WERI-Rb-1 (cell line): ENCODE measurements at regions not wholly inside any gene's neighbourhood (a gene's known extent, or its start where the extent isn't known, plus 50 kb on each side); places are given as distances from the start of the nearest gene placed in this dataset.

Source experiments
- DNase-seq: peaks from one replicate; pipeline ENCODE4 v3.0.0-alpha.2; 2020
- H3K27ac ChIP-seq: fragments of 250-450 bp; sonication (Bioruptor Pico); 2 replicates; pipeline ENCODE4 v1.5.1; 2020; ENCODE audit warnings: mild to moderate bottlenecking, moderate library complexity
- H3K27me3 ChIP-seq: fragments of 250-450 bp; sonication (Bioruptor Pico); 2 replicates; pipeline ENCODE4 v1.5.1; 2021; ENCODE audit warnings: mild to moderate bottlenecking, low read depth, moderate library complexity; ENCODE audit not compliant: insufficient read depth, severe bottlenecking
- H3K36me3 ChIP-seq: fragments of 250-450 bp; sonication (Bioruptor Pico); 2 replicates; pipeline ENCODE4 v1.5.1; 2020; ENCODE audit warnings: mild to moderate bottlenecking, moderate library complexity
- H3K4me3 ChIP-seq: 2 replicates; pipeline ENCODE4 v1.5.1; 2011; ENCODE audit warnings: low read depth, mild to moderate bottlenecking, control low read depth, low read length
- H3K9me3 ChIP-seq: fragments of 250-450 bp; sonication (Bioruptor Pico); 2 replicates; pipeline ENCODE4 v1.5.1; 2021; ENCODE audit warnings: mild to moderate bottlenecking, moderate library complexity; ENCODE audit not compliant: severe bottlenecking
- CTCF ChIP-seq: IDR thresholded peaks from 2 replicates; pipeline ENCODE4 v1.5.1; 2011; ENCODE audit warnings: low read depth, mild to moderate bottlenecking, control low read depth, inconsistent platforms, low read length

- H3K27me3 ChIP-seq = no peaks in the 10 kb centered on the region
- H3K9me3 ChIP-seq = no peaks in the 10 kb centered on the region
- no peak for TF ChIP-seq CTCF
- DNase-seq = no peak
- H3K36me3 ChIP-seq = no peaks in the 10 kb centered on the region
- H3K27ac ChIP-seq = no peak overlapping the region
- H3K4me3 ChIP-seq = no peak overlapping the region
Observed at GRCh38 chr1:185367218-185367617, 50.2 kb upstream of the IVNS1ABP start.
